ENCODE measurements at regions not wholly inside any gene's neighbourhood (a gene's known extent, or its start where the extent isn't known, plus 50 kb on each side); places are given as distances from the start of the nearest gene placed in this dataset.

- H3K4me1 Mint-ChIP-seq (ENCODE audit: low read depth, unreplicated experiment): no peaks in the 10 kb centered on the region
- DNase-seq: no peak
- no peaks in the 10 kb centered on the region for H3K27me3 Mint-ChIP-seq (ENCODE audit: unreplicated experiment)
- no peak overlapping the region for H3K27ac Mint-ChIP-seq (ENCODE audit: unreplicated experiment)
- H3K9me3 Mint-ChIP-seq (ENCODE audit: unreplicated experiment): no peaks in the 10 kb centered on the region
- H3K36me3 Mint-ChIP-seq (ENCODE audit: unreplicated experiment): no peaks in the 10 kb centered on the region
- no peak for TF ChIP-seq CTCF (IDR thresholded peaks at IDR 0.05; ENCODE audit: partially characterized antibody, unreplicated experiment)
- no peak overlapping the region for H3K4me3 Mint-ChIP-seq (ENCODE audit: unreplicated experiment)
Observed at GRCh38 chr16:80449392-80449791, 91.4 kb upstream of the DYNLRB2 start.

GRCh38 chr16:80447241-80447640, 93.6 kb upstream of the DYNLRB2 start:
- DNase-seq: no peak
- Mint-ChIP-seq H3K4me3 (ENCODE audit: unreplicated experiment) (no peak overlapping the region), H3K36me3 (ENCODE audit: unreplicated experiment) (no peaks in the 10 kb centered on the region), H3K4me1 (ENCODE audit: low read depth, unreplicated experiment) (no peaks in the 10 kb centered on the region), H3K27me3 (ENCODE audit: unreplicated experiment) (no peaks in the 10 kb centered on the region), H3K9me3 (ENCODE audit: unreplicated experiment) (no peaks in the 10 kb centered on the region), H3K27ac (ENCODE audit: unreplicated experiment) (no peak overlapping the region)
- TF ChIP-seq CTCF (IDR thresholded peaks at IDR 0.05; ENCODE audit: partially characterized antibody, unreplicated experiment): no peak

GRCh38 chr16:80442779-80443178, 98.0 kb upstream of the DYNLRB2 start:
- TF ChIP-seq CTCF (IDR thresholded peaks at IDR 0.05; ENCODE audit: partially characterized antibody, unreplicated experiment): no peak

GRCh38 chr16:80441935-80442334, 98.9 kb upstream of the DYNLRB2 start:
- Mint-ChIP-seq H3K4me3 (ENCODE audit: unreplicated experiment) (no peak overlapping the region), H3K36me3 (ENCODE audit: unreplicated experiment) (no peaks in the 10 kb centered on the region), H3K9me3 (ENCODE audit: unreplicated experiment) (no peaks in the 10 kb centered on the region), H3K4me1 (ENCODE audit: low read depth, unreplicated experiment) (no peaks in the 10 kb centered on the region), H3K27me3 (ENCODE audit: unreplicated experiment) (no peaks in the 10 kb centered on the region), H3K27ac (ENCODE audit: unreplicated experiment) (no peak overlapping the region)
- no peak for DNase-seq
- TF ChIP-seq CTCF (IDR thresholded peaks at IDR 0.05; ENCODE audit: partially characterized antibody, unreplicated experiment): no peak

More at GRCh38 chr16:80442779-80443178, 98.0 kb upstream of the DYNLRB2 start:
- Mint-ChIP-seq H3K27ac (ENCODE audit: unreplicated experiment) (no peak overlapping the region), H3K36me3 (ENCODE audit: unreplicated experiment) (no peaks in the 10 kb centered on the region), H3K27me3 (ENCODE audit: unreplicated experiment) (no peaks in the 10 kb centered on the region), H3K9me3 (ENCODE audit: unreplicated experiment) (no peaks in the 10 kb centered on the region), H3K4me3 (ENCODE audit: unreplicated experiment) (no peak overlapping the region), H3K4me1 (ENCODE audit: low read depth, unreplicated experiment) (no peaks in the 10 kb centered on the region)
- no peak for DNase-seq

- no peak overlapping the region for H3K4me3 Mint-ChIP-seq (ENCODE audit: unreplicated experiment)
- no peaks in the 10 kb centered on the region for H3K27me3 Mint-ChIP-seq (ENCODE audit: unreplicated experiment)
- no peak for DNase-seq
- H3K9me3 Mint-ChIP-seq (ENCODE audit: unreplicated experiment): no peaks in the 10 kb centered on the region
- no peak overlapping the region for H3K27ac Mint-ChIP-seq (ENCODE audit: unreplicated experiment)
- H3K4me1 Mint-ChIP-seq (ENCODE audit: low read depth, unreplicated experiment): no peaks in the 10 kb centered on the region
- H3K36me3 Mint-ChIP-seq (ENCODE audit: unreplicated experiment): no peaks in the 10 kb centered on the region
- no peak for TF ChIP-seq CTCF (IDR thresholded peaks at IDR 0.05; ENCODE audit: partially characterized antibody, unreplicated experiment)
Observed at GRCh38 chr16:80440667-80441066, 100.1 kb upstream of the DYNLRB2 start.

Data from glutamatergic neuron (in vitro differentiated cells).